ELF-1 (cell line): ENCODE measurements at regions not wholly inside any gene's neighbourhood (a gene's known extent, or its start where the extent isn't known, plus 50 kb on each side); places are given as distances from the start of the nearest gene placed in this dataset.

Experiments
- DNase-seq: peaks from one replicate; pipeline ENCODE4 v3.0.0-alpha.2; 2016; ENCODE audit warnings: low read depth, low spot score

DNA sequence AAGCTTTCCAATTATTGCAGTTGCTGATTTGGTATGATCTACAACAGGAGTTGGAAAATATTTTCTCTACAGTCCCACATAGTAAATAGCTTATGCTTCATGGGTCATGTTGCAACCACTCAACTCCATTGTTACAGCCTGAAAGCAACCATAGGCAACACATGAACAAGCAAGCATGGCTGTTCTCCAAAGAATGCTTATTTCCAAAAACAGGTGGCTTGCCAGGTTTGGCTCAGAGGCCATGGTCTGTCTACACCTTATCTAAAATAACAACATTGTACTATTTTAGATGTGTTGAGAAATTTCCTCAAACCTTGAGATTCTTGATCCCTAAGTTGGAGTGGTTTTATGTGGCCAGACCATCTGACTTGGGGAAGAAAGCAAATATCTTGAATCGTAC, 153.9 kb upstream of the MPPED2 start:
- no peak for DNase-seq

DNA sequence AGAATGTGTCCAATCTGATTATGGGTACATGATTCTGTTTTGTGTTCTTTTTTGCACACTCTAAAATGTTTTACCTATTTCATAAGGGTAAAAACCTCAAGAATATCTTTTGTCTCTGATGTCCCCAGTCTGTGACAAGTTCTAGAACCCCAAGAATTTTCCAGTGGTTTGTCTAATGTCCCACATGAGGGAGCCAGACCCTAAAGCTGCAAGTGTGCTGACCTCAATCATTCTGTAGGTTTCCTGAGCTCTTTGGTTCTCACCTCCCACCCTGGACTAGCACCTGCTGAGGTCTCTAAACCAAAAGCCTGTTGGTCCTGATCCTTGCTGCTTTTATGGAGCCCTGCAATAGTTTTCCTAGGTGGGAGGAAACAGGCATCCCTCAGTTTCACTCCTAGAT, 149.8 kb upstream of the MPPED2 start:
- DNase-seq: no peak

DNA sequence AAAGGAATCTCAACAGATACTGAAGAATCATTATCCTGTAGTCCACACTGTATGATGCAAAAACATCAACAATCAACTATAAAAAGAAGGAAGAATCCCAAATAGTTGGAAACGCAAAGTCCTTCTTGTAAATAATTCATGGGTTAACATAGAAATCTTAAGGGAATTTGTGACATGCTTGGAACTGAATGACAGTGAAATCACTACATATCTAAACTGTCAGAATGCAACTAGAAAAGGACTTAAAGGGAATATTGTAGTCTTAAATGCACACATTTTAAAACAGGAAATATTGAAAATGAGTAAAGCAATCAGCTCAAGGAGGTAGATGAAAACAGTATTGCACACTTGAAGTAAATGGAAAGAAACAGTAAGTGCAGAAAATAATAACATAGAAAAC, 147.6 kb upstream of the MPPED2 start:
- DNase-seq: no peak

DNA sequence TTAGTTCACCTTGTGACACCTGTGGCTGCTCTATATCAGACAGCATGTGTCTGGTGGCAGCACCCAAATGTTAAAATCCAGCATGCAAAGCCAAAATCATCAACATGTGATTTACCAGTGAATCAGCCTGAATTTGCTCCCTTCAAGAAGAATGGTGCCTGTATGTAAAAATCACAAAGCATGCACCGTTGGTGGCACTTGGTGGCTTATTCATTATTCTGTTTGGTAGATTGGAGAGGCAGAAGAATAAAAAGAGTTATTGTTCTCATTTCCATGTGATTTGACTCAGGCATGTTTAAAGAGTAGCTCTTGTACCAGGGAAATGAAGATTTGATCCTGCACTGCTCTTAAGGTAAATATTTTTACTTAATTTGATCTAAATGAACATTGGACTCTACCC, 143.9 kb upstream of the MPPED2 start:
- no peak for DNase-seq

DNA sequence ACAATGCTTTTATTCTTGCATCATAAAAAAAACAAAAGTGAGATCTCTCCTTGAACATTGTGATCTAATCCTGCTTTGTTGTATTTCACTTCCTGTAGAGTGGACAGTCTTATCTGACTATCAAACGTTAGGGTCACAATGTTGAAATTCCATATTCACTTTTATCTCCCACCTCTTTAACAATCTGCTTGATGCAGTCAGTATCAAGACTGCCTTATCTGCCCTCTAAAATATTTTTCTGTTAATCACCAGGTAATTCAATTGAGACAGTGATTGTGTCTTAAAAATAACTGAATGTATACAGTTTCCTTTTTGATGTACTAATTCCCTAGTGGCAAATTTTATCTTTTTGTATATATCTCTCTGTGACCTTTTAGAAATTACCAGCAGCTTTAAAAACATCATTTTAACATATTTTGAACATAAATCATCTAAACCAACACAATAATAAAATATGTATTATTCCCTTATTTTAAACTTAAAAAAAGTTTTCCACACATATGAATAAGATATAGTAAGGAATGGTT, 143.1 kb upstream of the MPPED2 start:
- DNase-seq: no peak

DNA sequence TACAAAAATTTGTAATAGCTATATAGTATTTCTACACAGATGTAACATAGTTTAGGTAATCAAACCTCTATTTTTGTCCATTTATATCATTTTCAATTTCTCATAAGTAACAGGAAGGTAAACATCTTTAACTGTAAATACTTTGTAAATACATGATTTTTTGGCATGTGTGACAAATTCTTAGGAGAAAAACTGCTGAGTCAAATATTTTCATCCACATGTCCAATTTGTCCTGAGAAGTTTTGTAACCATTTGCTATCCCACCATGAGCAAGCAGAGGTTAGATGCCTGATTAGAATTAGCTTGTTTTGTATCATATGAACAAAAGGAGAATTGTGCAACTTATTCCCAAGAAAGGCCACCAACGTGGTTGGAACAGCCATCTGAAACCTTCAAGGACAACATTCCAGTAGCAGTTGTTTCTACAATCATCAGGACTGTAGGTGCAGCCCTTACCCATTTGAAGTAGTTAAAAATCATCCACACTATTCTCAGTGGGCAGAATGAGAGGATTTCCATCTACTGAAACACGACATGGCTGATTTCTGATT, 139.6 kb upstream of the MPPED2 start:
- no peak for DNase-seq

DNA sequence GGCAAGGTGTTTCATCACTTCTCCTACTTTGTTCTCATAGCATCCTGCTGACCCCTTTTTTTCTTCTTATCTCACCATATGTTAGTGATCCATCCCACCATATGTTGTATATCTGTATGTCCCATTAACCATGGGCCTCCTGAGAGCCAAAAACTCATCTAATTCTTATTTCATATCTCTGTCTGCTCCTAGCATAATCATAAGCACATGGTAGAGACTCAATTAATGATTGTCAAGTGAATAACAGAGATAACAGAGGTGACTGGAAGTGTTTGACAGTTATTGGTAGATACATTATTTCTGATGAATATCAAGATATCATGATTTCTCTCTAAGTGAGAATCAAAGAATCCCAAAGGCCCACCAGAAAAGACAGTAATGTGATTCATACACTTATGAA, 138.1 kb upstream of the MPPED2 start:
- no peak for DNase-seq

DNA sequence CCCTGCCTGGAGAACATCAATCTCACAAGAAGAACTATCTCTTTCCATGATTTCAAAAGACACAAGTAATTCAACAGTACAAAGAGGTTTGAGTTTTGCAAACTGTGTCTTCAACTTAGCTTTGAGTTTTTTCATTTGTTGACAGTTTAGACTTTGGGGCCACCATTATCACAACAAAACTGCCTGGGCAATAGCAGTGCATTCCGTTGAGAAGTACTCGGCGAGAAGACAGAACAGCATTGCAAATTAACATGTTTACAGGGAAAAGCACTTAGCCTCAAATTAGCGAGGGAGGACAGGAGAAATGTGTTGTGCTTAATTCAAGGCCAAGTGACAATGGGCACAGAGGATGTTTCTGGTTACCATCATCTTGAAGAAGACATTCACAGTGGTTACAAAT, 133.2 kb upstream of the MPPED2 start:
- DNase-seq: no peak

DNA sequence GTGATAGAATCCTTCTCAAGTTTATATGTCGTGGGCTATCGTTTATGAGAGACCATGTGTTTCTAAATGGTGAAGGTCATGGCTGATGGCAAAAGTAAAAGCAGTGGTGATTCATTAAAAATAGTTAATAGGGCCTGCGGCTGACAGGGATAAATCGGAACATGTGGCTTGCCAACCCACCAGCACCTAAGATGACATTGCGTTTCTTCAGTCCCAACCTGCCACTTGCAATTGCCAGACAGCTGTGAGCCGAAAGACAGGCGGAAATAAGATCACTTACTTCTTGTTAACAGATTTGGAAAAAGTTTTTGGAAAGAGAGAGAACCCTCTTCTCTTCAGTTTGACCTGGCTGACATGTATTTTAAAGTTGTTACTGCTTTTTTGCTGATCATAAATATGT, 131.5 kb upstream of the MPPED2 start:
- DNase-seq: no peak

DNA sequence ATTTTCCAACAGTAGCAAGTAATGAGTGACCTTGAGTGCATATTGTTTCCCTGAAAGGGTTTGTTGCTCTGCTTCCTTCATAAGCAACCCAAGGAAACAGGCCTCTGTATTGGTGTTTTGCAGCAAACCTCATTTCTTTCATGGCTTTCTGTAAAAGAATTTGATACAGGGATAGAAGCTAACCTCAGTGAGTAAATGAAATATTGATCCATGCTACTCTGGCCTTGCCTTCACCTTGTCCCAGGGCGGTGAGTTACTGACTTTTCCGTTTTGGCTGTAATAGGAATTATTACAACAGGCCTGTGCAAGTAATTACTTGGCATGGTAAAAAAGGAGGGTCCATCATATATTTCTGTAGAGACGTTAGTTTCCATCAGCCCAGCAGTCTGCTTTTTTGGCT, 130.9 kb upstream of the MPPED2 start:
- no peak for DNase-seq

DNA sequence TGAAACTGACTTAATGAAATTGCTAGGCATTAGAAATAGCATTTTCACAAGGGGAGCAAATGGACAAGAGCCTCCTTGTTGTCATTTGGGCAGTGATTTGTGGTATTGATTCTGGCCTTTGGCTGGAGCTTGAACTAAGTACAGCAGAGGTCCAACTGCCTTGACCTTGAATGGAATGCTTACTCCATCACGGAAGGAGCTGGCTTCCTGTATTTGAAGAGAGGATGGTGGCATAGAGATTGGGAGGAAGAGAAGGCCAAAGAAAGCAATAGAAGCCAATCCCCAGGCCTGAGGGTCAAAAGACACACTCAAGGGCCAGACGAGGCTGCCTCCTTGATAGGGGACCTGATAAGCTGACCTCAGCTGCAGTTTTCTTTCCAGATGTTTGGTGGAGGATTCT, 126.6 kb upstream of the MPPED2 start:
- DNase-seq: no peak

DNA sequence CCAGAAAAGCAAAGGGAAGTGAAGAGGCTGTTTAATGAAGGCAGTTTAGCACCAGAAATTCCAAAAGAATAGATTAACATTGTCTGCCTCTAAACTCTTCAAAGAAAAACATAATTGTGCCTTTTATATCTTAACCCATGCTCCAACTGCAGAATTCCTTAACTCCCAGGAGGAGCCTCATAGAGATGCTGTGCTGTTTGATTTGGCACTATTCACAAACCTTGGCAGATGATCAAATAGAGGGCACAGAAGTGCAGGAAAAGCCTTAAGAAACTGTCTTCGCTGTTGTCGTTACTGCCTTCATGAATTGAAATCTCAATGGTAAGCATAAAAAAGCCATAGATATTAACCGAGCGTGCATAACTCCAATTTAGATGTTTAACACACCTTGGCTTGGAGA, 124.1 kb upstream of the MPPED2 start:
- no peak for DNase-seq

DNA sequence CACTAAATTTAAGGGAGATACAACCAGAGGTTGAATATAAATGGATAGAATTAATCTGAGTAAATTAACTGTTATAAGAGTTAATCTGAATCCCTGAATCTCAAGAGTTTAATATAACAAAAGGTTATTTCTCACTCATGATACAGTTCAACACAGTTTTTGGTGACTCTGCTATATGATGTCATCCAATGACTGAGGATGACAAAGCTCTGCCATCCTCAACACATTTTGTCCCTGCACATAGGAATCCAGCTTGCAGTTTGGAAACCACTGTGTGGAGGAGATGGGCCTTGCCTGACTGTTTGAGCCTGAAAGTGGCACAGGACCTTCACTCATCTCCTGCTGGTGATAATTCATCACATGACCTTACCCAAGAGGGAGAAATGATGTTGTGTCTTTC, 121.0 kb upstream of the MPPED2 start:
- no peak for DNase-seq

DNA sequence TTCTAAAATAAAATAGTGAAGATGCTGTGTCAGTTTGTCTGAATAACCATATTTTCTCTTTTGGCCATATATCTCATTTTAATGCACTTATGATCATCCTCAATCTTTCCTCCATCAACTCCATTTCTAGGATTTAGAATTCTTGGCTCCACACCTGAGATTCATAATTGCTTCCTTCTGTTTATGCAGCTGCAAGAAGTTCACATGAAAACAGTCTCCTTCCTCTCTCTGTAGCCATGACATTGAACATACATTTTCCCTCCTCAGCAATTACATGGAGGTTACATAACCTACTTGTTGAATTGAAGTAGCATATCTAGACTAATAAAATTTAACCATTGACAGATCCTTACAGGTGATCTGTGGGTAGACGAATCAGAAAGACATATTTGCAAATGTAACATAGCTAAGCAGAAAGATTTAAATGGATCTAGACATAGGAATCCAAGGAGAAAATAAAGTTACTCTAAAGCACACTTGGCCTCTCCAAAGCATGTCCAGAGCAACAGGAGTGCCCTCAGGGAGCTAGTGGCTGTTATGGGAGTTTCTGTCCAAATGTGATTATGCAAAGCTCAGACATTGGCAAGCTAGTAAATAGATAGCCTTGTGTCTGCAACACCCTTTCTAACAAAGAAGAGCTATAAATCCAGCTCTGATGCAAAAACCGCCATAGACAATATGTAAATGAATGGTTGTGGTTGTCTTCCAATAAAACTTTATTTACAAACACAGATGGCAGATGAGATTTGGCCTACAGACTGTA, 119.9 kb upstream of the MPPED2 start:
- no peak for DNase-seq

DNA sequence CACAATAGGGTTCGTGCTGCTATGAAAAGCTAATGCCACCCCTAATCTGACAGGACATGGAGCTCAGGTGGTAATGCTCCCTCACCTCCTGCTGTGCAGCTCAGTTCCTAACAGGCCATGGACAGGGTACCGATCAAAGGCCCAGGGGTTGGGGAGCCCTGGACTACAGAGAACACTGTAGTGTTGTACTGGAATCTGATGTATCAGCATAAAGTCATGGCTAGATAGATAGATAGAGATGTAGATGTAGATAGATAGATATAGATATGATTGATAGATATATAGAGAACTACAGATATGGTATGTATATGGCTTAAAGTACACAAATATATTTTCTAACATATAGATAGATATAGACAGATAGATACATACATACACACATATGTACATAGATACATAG, 112.3 kb upstream of the MPPED2 start:
- DNase-seq: no peak

DNA sequence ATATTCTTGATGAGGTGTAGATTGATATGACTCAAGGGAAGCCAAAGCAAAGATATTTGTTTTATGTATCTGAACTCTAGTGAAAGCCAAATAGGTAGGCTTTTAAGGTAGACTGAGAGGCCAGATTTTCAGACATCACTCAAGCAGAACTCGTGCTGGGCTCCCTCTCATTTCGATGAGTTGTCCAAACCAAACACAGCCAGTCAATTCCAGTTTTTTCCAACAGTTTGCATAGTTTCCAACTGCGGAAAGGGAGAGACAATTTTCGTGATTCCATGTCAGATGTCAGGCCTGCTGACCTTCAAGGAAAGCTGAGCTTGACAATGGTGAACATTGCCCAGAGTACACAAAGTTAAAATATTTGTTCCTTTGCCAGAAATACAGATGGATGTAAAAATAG, 110.9 kb upstream of the MPPED2 start:
- no peak for DNase-seq

DNA sequence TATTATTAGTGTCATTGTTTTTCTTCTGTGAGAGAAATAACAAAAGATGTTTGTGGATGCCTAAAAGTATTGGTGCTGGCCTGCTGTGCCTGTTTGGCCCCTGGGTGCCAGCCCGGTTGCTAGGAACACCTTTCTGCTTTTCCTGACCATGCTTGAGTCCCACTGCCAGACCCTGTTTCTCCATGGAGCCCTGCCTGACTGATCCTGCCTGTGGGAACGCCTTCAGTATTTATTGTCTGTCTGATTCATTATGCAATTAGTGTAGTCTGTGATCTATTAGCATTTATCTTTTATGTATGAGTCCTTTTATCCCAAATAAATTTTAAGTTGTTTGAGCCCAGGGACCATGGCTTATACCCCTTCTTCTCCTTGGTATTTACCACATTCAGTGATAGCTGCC, 98.6 kb upstream of the MPPED2 start:
- no peak for DNase-seq

DNA sequence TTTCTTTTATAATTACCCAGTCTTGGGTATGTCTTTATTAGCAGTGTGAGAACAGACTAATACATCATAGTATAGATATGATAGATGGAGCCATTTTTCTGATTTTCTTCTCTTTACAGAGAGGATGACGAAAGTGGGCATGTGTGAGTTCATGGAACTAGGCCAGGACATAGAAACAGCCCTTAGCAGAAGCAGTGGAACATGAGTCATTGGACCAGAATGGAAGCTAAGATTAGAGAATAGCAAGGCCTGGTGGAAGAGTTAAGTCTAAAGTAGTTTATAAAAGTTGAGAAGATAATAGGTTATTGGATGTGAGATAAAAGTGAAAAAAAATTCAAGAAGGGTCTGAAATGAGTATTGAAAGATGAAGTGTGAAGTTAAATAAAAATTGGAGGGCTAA, 97.0 kb upstream of the MPPED2 start:
- DNase-seq: no peak

DNA sequence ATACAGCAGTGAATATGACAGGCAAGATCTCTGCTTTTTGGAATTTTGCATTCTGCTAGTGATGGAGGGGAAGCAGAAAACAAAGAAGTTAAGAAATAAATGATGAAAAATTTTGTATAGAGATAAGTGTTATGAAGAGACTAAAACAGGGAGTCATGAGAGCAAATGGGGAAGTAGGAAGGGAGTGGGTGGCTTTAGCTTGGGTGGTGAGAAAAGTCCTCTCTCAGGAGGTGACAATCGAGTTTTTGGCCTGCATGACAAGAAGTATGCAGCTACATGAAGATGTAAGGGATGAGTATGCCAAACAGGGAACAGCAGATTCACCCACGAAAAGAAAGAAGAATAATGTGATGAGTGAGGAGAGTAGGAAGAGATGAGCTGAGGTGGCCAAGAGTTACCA, 80.7 kb upstream of the MPPED2 start:
- DNase-seq: no peak

DNA sequence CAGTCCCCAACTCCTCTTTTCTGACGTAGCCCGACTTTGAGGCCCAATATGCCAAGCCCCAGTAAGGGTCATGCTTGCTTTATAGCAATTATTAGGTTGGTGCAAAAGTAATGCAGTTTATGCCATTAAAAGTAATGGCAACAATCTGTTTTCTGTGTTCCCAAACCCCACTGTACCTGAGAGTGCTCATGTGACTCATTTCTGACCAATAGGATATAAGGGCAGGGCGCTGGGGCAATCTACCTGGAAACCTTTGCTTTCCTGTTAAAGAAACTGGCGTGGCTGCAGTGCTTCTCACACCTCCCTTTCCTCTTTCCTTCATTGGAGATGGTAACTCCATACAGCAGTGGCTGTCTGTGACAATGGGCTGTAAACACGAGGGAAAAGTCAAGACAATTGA, 78.9 kb upstream of the MPPED2 start:
- no peak for DNase-seq

DNA sequence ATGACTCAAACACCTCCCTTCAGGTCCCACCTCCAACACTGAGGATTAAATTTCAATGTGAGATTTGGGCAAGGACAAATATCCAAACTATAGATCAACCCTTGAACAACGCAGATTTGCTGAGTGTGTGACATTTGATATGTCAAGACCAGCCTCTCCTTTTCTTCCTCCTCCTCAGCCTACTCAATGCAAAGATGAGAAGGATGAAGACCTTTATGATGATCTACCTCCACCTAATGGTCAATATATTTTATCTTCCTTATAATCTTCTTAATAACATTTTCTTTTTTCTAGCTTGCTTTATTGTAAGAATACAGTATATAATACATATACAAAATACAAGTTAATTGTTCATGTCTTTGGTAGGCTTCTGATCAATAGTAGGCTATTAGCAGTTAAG, 67.5 kb upstream of the MPPED2 start:
- no peak for DNase-seq

DNA sequence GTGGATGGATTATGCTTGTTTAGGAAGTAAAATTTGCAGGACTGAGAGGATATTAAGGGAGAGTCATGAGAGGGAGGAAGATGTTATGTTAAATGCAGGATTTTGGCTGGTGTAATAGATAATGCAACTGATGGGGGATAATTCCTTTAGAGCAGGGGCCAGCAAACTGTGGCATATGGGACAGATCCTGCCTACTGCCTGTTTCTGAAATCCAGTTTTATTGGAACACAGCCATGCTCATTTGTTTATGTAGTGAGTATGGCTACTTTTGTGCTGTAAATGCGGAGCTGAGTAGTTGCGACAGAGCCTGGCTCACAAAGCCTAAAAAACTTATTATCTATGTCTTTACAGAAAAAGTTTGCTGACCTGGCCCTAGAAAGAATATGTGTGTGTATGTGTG, 66.6 kb upstream of the MPPED2 start:
- DNase-seq: no peak

DNA sequence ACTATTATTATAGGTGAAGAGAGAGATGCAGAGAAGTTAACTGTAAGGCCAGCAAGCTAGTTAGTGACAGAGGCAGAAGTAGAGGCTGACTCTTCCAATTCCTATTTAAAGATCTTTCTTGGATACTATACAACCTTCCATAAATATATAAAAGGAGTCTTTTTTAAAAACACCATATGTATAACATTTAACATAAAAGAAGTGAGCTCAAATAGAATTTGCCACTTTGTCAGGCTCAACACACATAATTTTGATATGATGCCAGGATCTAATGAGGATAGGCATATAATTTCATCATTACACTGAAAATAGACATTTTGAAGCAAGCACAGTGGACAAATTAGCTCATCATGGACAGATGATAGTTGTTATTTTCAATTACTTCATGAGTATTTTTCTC, 64.1 kb upstream of the MPPED2 start:
- no peak for DNase-seq
